Right lobe of liver (tissue), 6 donors: ENCODE measurements at regions not wholly inside any gene's neighbourhood (a gene's known extent, or its start where the extent isn't known, plus 50 kb on each side); places are given as distances from the start of the nearest gene placed in this dataset.

ENCODE experiments used
- ATAC-seq, 4 donors: fragments of 200-7000 bp; cut with Tn5 transposase; one replicate each; pipeline ENCODE4 v1.9.1; 2020; ENCODE audit warnings: mild to moderate bottlenecking in 4 of 4, moderate library complexity in 4 of 4
- DNase-seq, 3 donors: peaks; one replicate each; pipeline ENCODE4 v3.0.0-alpha.2; 2020
- H3K27ac ChIP-seq, 3 donors: fragments of 200-600 bp; one replicate each; pipeline ENCODE4 v1.8.0; 2022
- H3K27me3 ChIP-seq, 2 donors: fragments of 200-600 bp; one replicate each; pipeline ENCODE4 v1.8.0; 2022
- H3K36me3 ChIP-seq, 4 donors: fragments of 200-600 bp; sonication (generic) in 1 of 4; one replicate each; pipeline versions ENCODE4 v1.5.1 to v1.8.0; 2017 to 2022; ENCODE audit warnings: control low read depth in 1 of 4
- H3K4me1 ChIP-seq, 4 donors: fragments of 200-600 bp; sonication (generic) in 1 of 4; one replicate each; pipeline versions ENCODE4 v1.5.1 to v1.8.0; 2017 to 2022; ENCODE audit warnings: control low read depth in 1 of 4
- H3K4me3 ChIP-seq, 3 donors: fragments of 200-600 bp; one replicate each; pipeline ENCODE4 v1.8.0; 2022
- H3K9me3 ChIP-seq, 4 donors: fragments of 200-600 bp; sonication (generic) in 1 of 4; one replicate each; pipeline versions ENCODE4 v1.5.1 to v1.8.0; 2017 to 2022; ENCODE audit warnings: control low read depth in 1 of 4
- POLR2A ChIP-seq: fragments of 450-650 bp; IDR thresholded peaks from one replicate; pipeline ENCODE4 v1.6.1; 2017; ENCODE audit warnings: antibody characterized with exemption, mild to moderate bottlenecking
- WGBS: methylation state at CpG from one replicate; pipeline ENCODE4 v1.1.6; 2018; ENCODE audit warnings: low coverage, low lambda C conversion rate; ENCODE audit not compliant: insufficient coverage; ENCODE audit errors: missing lambda C conversion rate; 5-methylcytosine and 5-hydroxymethylcytosine counted together
- intact Hi-C, 2 donors: fragments of 100-400 bp; cut with DNase I; formaldehyde crosslinking; loops; one replicate each; pipeline versions ENCODE4 v1.11.2 to v1.14.1; 2022
- small RNA-seq, 2 experiments: library from RNA; depleted of rRNA; stranded (forward); fragments of <200 nt; gene quantifications; one replicate each; pipeline ENCODE3, GENCODE V24; 2016
- TF ChIP-seq, protein P1 (sequence below), 4 donors: fragments of 200-600 bp in 3 of 4; fragments of 450-650 bp in 1 of 4; IDR thresholded peaks; one replicate each; pipeline versions ENCODE4 v1.5.1 to v1.8.0; 2016 to 2022; ENCODE audit warnings: antibody characterized with exemption in 4 of 4, mild to moderate bottlenecking in 2 of 4
- donor health status: DM: no; HTN: yes; CAD: no.
- donor health status: DM: no; HTN: no; CAD: no.
- donor health status: DM: no; HTN: no; CAD: no.
- donor health status: DM: no; HTN: yes; CAD: no.
- donor health status: DM: no; HTN: yes; CAD: no.

DNA sequence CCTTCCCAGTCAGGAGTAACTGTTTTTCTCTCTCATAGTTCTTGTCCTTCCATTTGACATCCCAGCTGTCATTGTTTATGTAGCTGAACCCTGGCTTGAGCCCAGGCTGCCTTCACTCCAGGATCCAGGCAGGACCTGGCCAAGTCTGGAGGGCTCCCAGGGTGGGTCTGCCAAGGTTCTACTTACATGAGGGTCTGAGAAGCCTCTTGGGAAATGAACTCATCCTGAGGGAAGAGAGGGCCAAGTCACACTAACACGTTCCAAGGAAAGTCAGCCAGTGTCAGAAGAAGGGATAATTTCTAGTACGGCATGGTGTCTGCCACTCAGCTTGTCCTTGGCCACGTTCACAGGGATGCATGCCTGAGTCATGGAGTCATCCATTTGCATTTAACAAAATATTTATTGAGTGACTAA, 54.8 kb upstream of the SRD5A3 start:
- no peak for ATAC-seq
- TF ChIP-seq, protein P1, sequence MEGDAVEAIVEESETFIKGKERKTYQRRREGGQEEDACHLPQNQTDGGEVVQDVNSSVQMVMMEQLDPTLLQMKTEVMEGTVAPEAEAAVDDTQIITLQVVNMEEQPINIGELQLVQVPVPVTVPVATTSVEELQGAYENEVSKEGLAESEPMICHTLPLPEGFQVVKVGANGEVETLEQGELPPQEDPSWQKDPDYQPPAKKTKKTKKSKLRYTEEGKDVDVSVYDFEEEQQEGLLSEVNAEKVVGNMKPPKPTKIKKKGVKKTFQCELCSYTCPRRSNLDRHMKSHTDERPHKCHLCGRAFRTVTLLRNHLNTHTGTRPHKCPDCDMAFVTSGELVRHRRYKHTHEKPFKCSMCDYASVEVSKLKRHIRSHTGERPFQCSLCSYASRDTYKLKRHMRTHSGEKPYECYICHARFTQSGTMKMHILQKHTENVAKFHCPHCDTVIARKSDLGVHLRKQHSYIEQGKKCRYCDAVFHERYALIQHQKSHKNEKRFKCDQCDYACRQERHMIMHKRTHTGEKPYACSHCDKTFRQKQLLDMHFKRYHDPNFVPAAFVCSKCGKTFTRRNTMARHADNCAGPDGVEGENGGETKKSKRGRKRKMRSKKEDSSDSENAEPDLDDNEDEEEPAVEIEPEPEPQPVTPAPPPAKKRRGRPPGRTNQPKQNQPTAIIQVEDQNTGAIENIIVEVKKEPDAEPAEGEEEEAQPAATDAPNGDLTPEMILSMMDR (IDR thresholded peaks at IDR 0.05): no peak
- no peak for TF ChIP-seq POLR2A
- no peak for DNase-seq
- Histone ChIP-seq H3K4me1 (no peaks in the 10 kb centered on the region), H3K4me3 (no peak overlapping the region), H3K36me3 (no peaks in the 10 kb centered on the region), H3K9me3 (no peaks in the 10 kb centered on the region), H3K27ac (no peak overlapping the region), H3K27me3 (no peaks in the 10 kb centered on the region)
- 28% methylated on average over 3 of the region's 3 CpGs for WGBS
- intact Hi-C loops: no loop called here

DNA sequence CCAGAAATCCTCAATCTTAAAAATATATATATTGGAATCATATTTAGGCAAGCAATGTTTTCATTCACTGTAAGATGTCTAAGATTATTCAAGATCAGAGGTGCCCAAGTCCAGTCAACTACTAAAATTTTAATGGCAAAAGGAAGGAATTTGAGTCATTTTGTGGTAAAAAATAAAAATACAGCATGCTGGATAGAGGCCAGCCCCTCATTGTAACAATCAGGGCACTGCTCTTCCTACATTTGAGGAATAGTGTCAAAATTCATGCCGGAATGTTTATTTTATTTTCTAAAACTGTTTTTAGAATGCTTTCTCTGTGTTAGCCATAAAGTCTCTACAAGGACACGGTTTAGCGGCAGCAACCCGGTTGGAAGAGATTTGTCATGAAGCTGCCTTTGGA, 49.9 kb upstream of the SRD5A3 start:
- no peaks in the 10 kb centered on the region for H3K4me1 ChIP-seq
- DNase-seq: no peak
- H3K27me3 ChIP-seq: no peaks in the 10 kb centered on the region
- WGBS: 82% methylated on average over 4 of the region's 4 CpGs
- H3K36me3 ChIP-seq: no peaks in the 10 kb centered on the region
- H3K9me3 ChIP-seq: no peaks in the 10 kb centered on the region
- H3K4me3 ChIP-seq: no peak overlapping the region
- TF ChIP-seq, protein P1 (IDR thresholded peaks at IDR 0.05): no peak
- no peak for TF ChIP-seq POLR2A
- ATAC-seq: no peak
- H3K27ac ChIP-seq: no peak overlapping the region
- intact Hi-C loops: no loop called here

Small RNA genes lying in the stretch of these regions (small RNA-seq; reads per million reads assigned to genes)
- gene RN7SL822P (0 reads per million in 2 experiments), gene RNU6-746P (0 to 0.10 reads per million in 2 experiments)
